Loucy (cell line): ENCODE measurements at regions not wholly inside any gene's neighbourhood (a gene's known extent, or its start where the extent isn't known, plus 50 kb on each side); places are given as distances from the start of the nearest gene placed in this dataset.

Source experiments
- H2AFZ ChIP-seq: fragments of 200-600 bp; sonication (generic); 2 replicates; pipeline ENCODE4 v1.6.0; 2016; ENCODE audit warnings: antibody characterized with exemption, mild to moderate bottlenecking, low read length, moderate library complexity
- H3F3A ChIP-seq: fragments of 200-600 bp; 2 replicates; pipeline ENCODE4 v1.6.0; 2016; ENCODE audit warnings: antibody characterized with exemption, low read depth, mild to moderate bottlenecking
- H3K27me3 ChIP-seq: fragments of 200-600 bp; sonication (generic); 2 replicates; pipeline ENCODE4 v1.6.1; 2014; ENCODE audit warnings: low read length, mild to moderate bottlenecking; ENCODE audit not compliant: insufficient read depth, poor library complexity, severe bottlenecking
- H3K36me3 ChIP-seq: fragments of 200-600 bp; sonication (generic); 2 replicates; pipeline ENCODE4 v1.6.1; 2016; ENCODE audit warnings: low read length; ENCODE audit not compliant: insufficient read depth
- H3K4me1 ChIP-seq: fragments of 200-600 bp; sonication (generic); 2 replicates; pipeline ENCODE4 v1.5.1; 2014; ENCODE audit warnings: low read length, mild to moderate bottlenecking; ENCODE audit not compliant: insufficient read depth, poor library complexity, severe bottlenecking
- H3K4me2 ChIP-seq: fragments of 200-600 bp; sonication (generic); 2 replicates; pipeline ENCODE4 v1.6.0; 2014; ENCODE audit warnings: antibody characterized with exemption, low read length, low read depth, mild to moderate bottlenecking; ENCODE audit not compliant: poor library complexity, severe bottlenecking
- H3K4me3 ChIP-seq: fragments of 200-600 bp; sonication (generic); 2 replicates; pipeline ENCODE4 v1.5.1; 2014; ENCODE audit warnings: low read length, mild to moderate bottlenecking, mixed read lengths; ENCODE audit not compliant: poor library complexity, severe bottlenecking
- H3K79me2 ChIP-seq: fragments of 200-600 bp; sonication (generic); 2 replicates; pipeline ENCODE4 v1.6.1; 2014; ENCODE audit warnings: low read length; ENCODE audit not compliant: insufficient read depth
- H3K9ac ChIP-seq: fragments of 200-600 bp; sonication (generic); 2 replicates; pipeline ENCODE4 v1.6.0; 2014; ENCODE audit warnings: mild to moderate bottlenecking, low read depth, low read length, moderate library complexity; ENCODE audit not compliant: poor library complexity, severe bottlenecking
- H3K9me2 ChIP-seq: fragments of 200-600 bp; sonication (generic); replicated peaks from 2 replicates; pipeline ENCODE4 v1.6.1; 2016; ENCODE audit warnings: low read depth, low read length, mixed read lengths
- H3K9me3 ChIP-seq: fragments of 200-600 bp; sonication (generic); 2 replicates; pipeline ENCODE4 v1.6.1; 2014; ENCODE audit warnings: mild to moderate bottlenecking, antibody characterized with exemption, low read length, low read depth; ENCODE audit not compliant: insufficient read depth
- H4K20me1 ChIP-seq: fragments of 200-600 bp; sonication (generic); 2 replicates; pipeline ENCODE4 v1.6.0; 2014; ENCODE audit warnings: antibody characterized with exemption, low read length, mild to moderate bottlenecking; ENCODE audit not compliant: insufficient read depth, poor library complexity, severe bottlenecking
- CTCF ChIP-seq: fragments of 200-600 bp; sonication (generic); conservative IDR thresholded peaks from 2 replicates; pipeline ENCODE4 v1.5.1; 2014; ENCODE audit warnings: mild to moderate bottlenecking, antibody characterized with exemption, low read length
- EZH2phosphoT487 ChIP-seq: fragments of 200-600 bp; IDR thresholded peaks from 2 replicates; pipeline ENCODE4 v1.6.1; 2018; ENCODE audit warnings: antibody characterized with exemption, mild to moderate bottlenecking, moderate library complexity, borderline replicate concordance

- Histone ChIP-seq H3F3A (no peaks in the 10 kb centered on the region), H3K4me2 (no peak overlapping the region), H3K4me3 (no peak overlapping the region), H4K20me1 (no peaks in the 10 kb centered on the region), H3K9ac (no peak overlapping the region), H3K4me1 (no peaks in the 10 kb centered on the region), H3K79me2 (no peaks in the 10 kb centered on the region), H3K27me3 (no peaks in the 10 kb centered on the region), H2AFZ (no peak overlapping the region), H3K36me3 (no peaks in the 10 kb centered on the region), H3K9me2 (no peaks in the 10 kb centered on the region), H3K9me3 (no peaks in the 10 kb centered on the region)
- no peak for TF ChIP-seq CTCF
- TF ChIP-seq EZH2phosphoT487: no peak
Observed at GRCh38 chr11:26023057-26023456, 308.9 kb upstream of the ANO3 start.

GRCh38 chr11:26025676-26026075 is 306.3 kb upstream of the ANO3 start:
- no peaks in the 10 kb centered on the region for H3K4me1 ChIP-seq
- TF ChIP-seq CTCF (no peak), EZH2phosphoT487 (no peak)
- H4K20me1 ChIP-seq: no peaks in the 10 kb centered on the region
- H3F3A ChIP-seq: no peaks in the 10 kb centered on the region
- no peak overlapping the region for H3K4me3 ChIP-seq
- H3K27me3 ChIP-seq: no peaks in the 10 kb centered on the region
- no peak overlapping the region for H2AFZ ChIP-seq
- H3K9ac ChIP-seq: no peak overlapping the region
- no peak overlapping the region for H3K4me2 ChIP-seq
- H3K79me2 ChIP-seq: no peaks in the 10 kb centered on the region
- H3K9me3 ChIP-seq: no peaks in the 10 kb centered on the region
- H3K36me3 ChIP-seq: no peaks in the 10 kb centered on the region
- H3K9me2 ChIP-seq: no peaks in the 10 kb centered on the region

GRCh38 chr11:26026078-26026477 is 305.9 kb upstream of the ANO3 start:
- no peak overlapping the region for H2AFZ ChIP-seq
- H3F3A ChIP-seq: no peaks in the 10 kb centered on the region
- no peak overlapping the region for H3K4me2 ChIP-seq
- TF ChIP-seq CTCF: no peak
- TF ChIP-seq EZH2phosphoT487: no peak
- H4K20me1 ChIP-seq: no peaks in the 10 kb centered on the region
- no peaks in the 10 kb centered on the region for H3K9me2 ChIP-seq
- no peaks in the 10 kb centered on the region for H3K79me2 ChIP-seq
- H3K9me3 ChIP-seq: no peaks in the 10 kb centered on the region
- H3K4me1 ChIP-seq: no peaks in the 10 kb centered on the region
- no peaks in the 10 kb centered on the region for H3K27me3 ChIP-seq
- no peak overlapping the region for H3K9ac ChIP-seq
- no peak overlapping the region for H3K4me3 ChIP-seq
- H3K36me3 ChIP-seq: no peaks in the 10 kb centered on the region
